ENCODE measurements at regions not wholly inside any gene's neighbourhood (a gene's known extent, or its start where the extent isn't known, plus 50 kb on each side); places are given as distances from the start of the nearest gene placed in this dataset.

GRCh38 chr2:8525582-8526402 is 156.1 kb upstream of the ID2 start:
- peak in 1 of 7 experiments; percentile 17 for TF ChIP-seq CTCF (IDR thresholded peaks at IDR 0.05)
- no peak for TF ChIP-seq EP300 (IDR thresholded peaks at IDR 0.05)
